H1 (cell line): ENCODE measurements at regions not wholly inside any gene's neighbourhood (a gene's known extent, or its start where the extent isn't known, plus 50 kb on each side); places are given as distances from the start of the nearest gene placed in this dataset.

Experiments
- ASH2L ChIP-seq: fragments of 200-600, 300-600 bp; sonication (generic); IDR thresholded peaks from one replicate; pipeline ENCODE4 v1.7.1; 2017; ENCODE audit warnings: low read length
- CEBPB ChIP-seq: IDR thresholded peaks from 2 replicates; pipeline ENCODE4 v1.6.1; 2012; ENCODE audit warnings: low read depth, low read length
- CREB1 ChIP-seq: IDR thresholded peaks from 2 replicates; pipeline ENCODE4 v1.6.1; 2012; ENCODE audit warnings: inconsistent platforms
- CTCF ChIP-seq, 3 experiments: IDR thresholded peaks; 1 replicate in 2 of 3; 2 replicates in 1 of 3; pipeline versions ENCODE4 v1.5.1 to v1.6.1; 2011; ENCODE audit warnings: low read length in 3 of 3, mild to moderate bottlenecking in 3 of 3, inconsistent platforms in 2 of 3, low read depth in 1 of 3, moderate library complexity in 1 of 3; ENCODE audit not compliant: insufficient read depth in 1 of 3; ENCODE audit errors: control extremely low read depth in 1 of 3
- EZH2 ChIP-seq: fragments of 200-600 bp; sonication (generic); IDR thresholded peaks from 2 replicates; pipeline ENCODE4 v1.7.1; 2012; ENCODE audit warnings: low read depth, mild to moderate bottlenecking, moderate library complexity, low read length, inconsistent platforms; ENCODE audit not compliant: severe bottlenecking
- FOSL1 ChIP-seq: IDR thresholded peaks from 2 replicates; pipeline ENCODE4 v1.6.1; 2011; ENCODE audit warnings: mild to moderate bottlenecking, low read depth, low read length, moderate library complexity; ENCODE audit not compliant: insufficient read depth
- GTF2F1 ChIP-seq: IDR thresholded peaks from 2 replicates; pipeline ENCODE4 v1.6.1; 2012; ENCODE audit warnings: low read depth, low read length, improper control_type of control experiment, borderline replicate concordance
- POLR2AphosphoS5 ChIP-seq: IDR thresholded peaks from 2 replicates; pipeline ENCODE4 v1.6.1; 2011; ENCODE audit warnings: low read depth, low read length
- RAD21 ChIP-seq, 2 experiments: IDR thresholded peaks in 1 of 2; conservative IDR thresholded peaks in 1 of 2; 2 replicates each; pipeline ENCODE4 v1.6.1; 2011; ENCODE audit warnings: low read depth in 2 of 2, low read length in 2 of 2, improper control_type of control experiment in 1 of 2, inconsistent platforms in 1 of 2, mild to moderate bottlenecking in 1 of 2, moderate library complexity in 1 of 2
- SRF ChIP-seq: IDR thresholded peaks from 2 replicates; pipeline ENCODE4 v1.6.1; 2011; ENCODE audit warnings: mild to moderate bottlenecking, low read depth, low read length, moderate library complexity
- SUZ12 ChIP-seq: fragments of 200-600 bp; sonication (generic); IDR thresholded peaks from 2 replicates; pipeline ENCODE4 v1.6.1; 2012; ENCODE audit warnings: mild to moderate bottlenecking, inconsistent platforms, low read length, moderate library complexity, mixed read lengths
- YY1 ChIP-seq: IDR thresholded peaks from 2 replicates; pipeline ENCODE4 v1.6.1; 2011; ENCODE audit warnings: low read depth, mild to moderate bottlenecking, low read length

- TF ChIP-seq CEBPB, result no peak
- peak in 1 of 2 experiments; percentile 15; a peak in 1 of 4 replicates for TF ChIP-seq RAD21 (IDR thresholded peaks at IDR 0.05 in 1 of 2, conservative IDR thresholded peaks at IDR 0.05 in 1 of 2; ENCODE audit: low read depth in 2 of 2, low read length in 2 of 2)
- no peak for TF ChIP-seq ASH2L
- no peak for TF ChIP-seq CREB1
- no peak for TF ChIP-seq SRF
- peak; percentile 89 for TF ChIP-seq POLR2AphosphoS5
- no peak for TF ChIP-seq FOSL1
- no peak for TF ChIP-seq CTCF (IDR thresholded peaks at IDR 0.05; ENCODE audit: control extremely low read depth in 1 of 3, insufficient read depth in 1 of 3, low read depth in 1 of 3, low read length in 3 of 3)
- 0 out of 2 replicates have a peak, but pooled peaks have one; percentile 60 for TF ChIP-seq YY1
- TF ChIP-seq GTF2F1, result no peak
- TF ChIP-seq SUZ12, result no peak
- no peak for TF ChIP-seq EZH2
These were observed 93.2 kb downstream of the LITAF start for GRCh38 chr16:11493531-11493929.
